BJ (cell line): ENCODE measurements at regions not wholly inside any gene's neighbourhood (a gene's known extent, or its start where the extent isn't known, plus 50 kb on each side); places are given as distances from the start of the nearest gene placed in this dataset.
"Not testable (repeated sequence)": the region's sequence is repeated elsewhere in the genome, so short reads cannot be mapped to it uniquely, and the experiment has no call there.

Experiments
- CTCF ChIA-PET: fragments of 350-600 bp; formaldehyde crosslinking; extraction: SDS; loops from one replicate; lab custom pipeline; 2021; ENCODE audit warnings: antibody characterized with exemption, inconsistent platforms; lab: Yijun Ruan, JAX
- POLR2A ChIA-PET: fragments of 300-600 bp; sonication (Branson Sonifier 250); formaldehyde crosslinking; extraction: SDS; loops from one replicate; lab custom pipeline; 2021; ENCODE audit warnings: antibody characterized with exemption; lab: Charles Lee
- DNase-seq: peaks from one replicate; pipeline ENCODE4 v3.0.0-alpha.2; 2011; ENCODE audit warnings: low read depth
- H3K27me3 ChIP-seq: 2 replicates; pipeline ENCODE4 v1.6.0; 2011; ENCODE audit warnings: low read length; ENCODE audit not compliant: control insufficient read depth, insufficient read depth
- H3K36me3 ChIP-seq: 2 replicates; pipeline ENCODE4 v1.5.1; 2011; ENCODE audit warnings: low read length; ENCODE audit not compliant: control insufficient read depth, insufficient read depth
- H3K4me3 ChIP-seq: 2 replicates; pipeline ENCODE4 v1.5.1; 2011; ENCODE audit warnings: low read depth, mild to moderate bottlenecking, control low read depth, low read length
- CTCF ChIP-seq: IDR thresholded peaks from 2 replicates; pipeline ENCODE4 v1.5.1; 2011; ENCODE audit warnings: low read depth, mild to moderate bottlenecking, control low read depth, inconsistent platforms, low read length, moderate library complexity; ENCODE audit not compliant: insufficient read depth

DNA sequence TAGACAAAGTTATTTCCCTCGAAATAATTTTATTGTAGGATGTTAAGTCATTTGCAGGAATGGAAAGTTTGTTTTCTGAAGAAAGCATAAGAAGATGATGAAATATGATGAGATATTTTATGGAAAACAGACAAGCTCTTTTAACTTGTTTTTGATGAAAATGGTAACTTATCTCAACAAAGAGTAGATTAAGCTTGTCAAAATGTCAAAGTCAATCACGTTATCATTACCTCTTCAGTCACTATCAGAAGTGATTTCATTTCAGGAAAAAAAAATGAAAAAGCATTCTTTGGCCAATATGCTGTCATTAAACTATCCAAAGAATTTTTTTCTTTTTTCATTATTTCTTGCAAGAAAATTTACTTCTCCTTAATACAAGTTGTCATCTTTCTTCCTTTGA, 221.0 kb upstream of the ANKRD50 start:
- H3K36me3 ChIP-seq, result no peaks in the 10 kb centered on the region
- ChIA-PET POLR2A (no interaction called here), CTCF (no interaction called here)
- no peak overlapping the region for H3K4me3 ChIP-seq
- DNase-seq, result no peak
- no peak for TF ChIP-seq CTCF
- H3K27me3 ChIP-seq, result no peaks in the 10 kb centered on the region

GRCh38 chr4:124932447-124932846, 219.9 kb upstream of the ANKRD50 start:
- H3K36me3 ChIP-seq, result no peaks in the 10 kb centered on the region
- H3K4me3 ChIP-seq, result no peak overlapping the region
- POLR2A ChIA-PET, result no interaction called here
- no peak for TF ChIP-seq CTCF
- CTCF ChIA-PET, result no interaction called here
- no peak for DNase-seq
- H3K27me3 ChIP-seq, result no peaks in the 10 kb centered on the region

DNA sequence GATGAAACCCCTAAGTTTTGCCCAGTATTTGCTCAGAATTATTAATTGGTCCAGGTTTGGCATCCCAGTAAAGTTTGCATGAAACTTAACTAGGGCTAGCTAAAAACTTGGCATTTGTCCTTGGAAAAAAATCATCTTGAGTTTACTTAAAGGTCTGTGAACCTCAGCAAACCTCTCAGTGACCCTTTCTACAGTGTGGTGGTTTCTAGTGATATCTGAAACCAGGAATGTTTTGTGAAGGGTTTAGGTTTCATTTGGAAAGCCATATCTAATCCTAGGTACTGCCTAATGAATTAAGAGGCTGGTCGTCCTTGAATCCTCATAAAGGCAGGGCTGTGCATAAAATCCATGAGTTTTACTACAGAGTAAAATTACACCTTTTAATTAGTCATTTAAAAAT, 218.5 kb upstream of the ANKRD50 start:
- DNase-seq, result no peak
- Histone ChIP-seq H3K4me3 (no peak overlapping the region), H3K27me3 (no peaks in the 10 kb centered on the region), H3K36me3 (no peaks in the 10 kb centered on the region)
- no peak for TF ChIP-seq CTCF
- ChIA-PET CTCF (no interaction called here), POLR2A (no interaction called here)

- CTCF ChIA-PET, POLR2A ChIA-PET: not testable (repeated sequence)
Measured at GRCh38 chr4:124922748-124923147, 210.2 kb upstream of the ANKRD50 start.

GRCh38 chr4:124918559-124919122, 206.1 kb upstream of the ANKRD50 start:
- Histone ChIP-seq H3K36me3 (no peaks in the 10 kb centered on the region), H3K27me3 (no peaks in the 10 kb centered on the region), H3K4me3 (no peak overlapping the region)
- DNase-seq, result no peak
- ChIA-PET CTCF (interaction anchor here (1.3 kb wide), 1 partner anchor 10 kb away, joined by 3 read pairs; no protein-coding TSS in a partner anchor), POLR2A (no interaction called here)
- no peak for TF ChIP-seq CTCF

More at GRCh38 chr4:124922748-124923147, 210.2 kb upstream of the ANKRD50 start:
- not testable (repeated sequence) for H3K4me3 ChIP-seq, H3K27me3 ChIP-seq, H3K36me3 ChIP-seq, DNase-seq

- Histone ChIP-seq H3K36me3 (no peaks in the 10 kb centered on the region), H3K4me3 (no peak overlapping the region), H3K27me3 (no peaks in the 10 kb centered on the region)
- POLR2A ChIA-PET, result no interaction called here
- DNase-seq, result no peak
- CTCF ChIA-PET, result interaction anchor here (0.6 to 0.7 kb wide), 2 partner anchors 203 to 367 kb away, joined by 3 read pairs; no protein-coding TSS in a partner anchor
- TF ChIP-seq CTCF, result no peak
Measured at GRCh38 chr4:124915073-124915472, 202.5 kb upstream of the ANKRD50 start.
